HCT116 (cell line): ENCODE measurements at regions not wholly inside any gene's neighbourhood (a gene's known extent, or its start where the extent isn't known, plus 50 kb on each side); places are given as distances from the start of the nearest gene placed in this dataset.

Source experiments
- ATAC-seq: fragments of 200-7000 bp; cut with Tn5 transposase; 2 replicates; pipeline ENCODE4 v1.9.1; 2020; ENCODE audit warnings: mild to moderate bottlenecking, moderate library complexity
- BruUV-seq: library from RNA; stranded (reverse); fragments of 400-500 nt; replicated peaks from 2 replicates; lab custom pipeline; 2021; lab: Mats Ljungman, UMichigan
- CTCF ChIA-PET: fragments of 300-600 bp; sonication (Branson Sonifier 250); formaldehyde crosslinking; loops from one replicate; lab custom pipeline; 2021; ENCODE audit warnings: antibody characterized with exemption; lab: Charles Lee
- POLR2A ChIA-PET: fragments of 300-600, 350-600 bp; sonication (Branson Sonifier 250); formaldehyde crosslinking; loops from one replicate; lab custom pipeline; 2021; ENCODE audit warnings: antibody characterized with exemption; lab: Charles Lee
- RAD21 ChIA-PET, 2 experiments: fragments of 300-600 bp; sonication (Branson Sonifier 250); formaldehyde crosslinking; loops; one replicate each; lab custom pipeline; 2023; ENCODE audit warnings: low total read pairs in 2 of 2; ENCODE audit not compliant: uncharacterized antibody in 2 of 2, unreplicated experiment in 2 of 2, low non-redundant PET in 1 of 2; lab: Charles Lee
- DNase-seq: peaks from one replicate; pipeline ENCODE4 v3.0.0-alpha.2; 2010; ENCODE audit warnings: low read depth, low spot score
- H2AFZ ChIP-seq: fragments of 200-600 bp; shearing (Covaris generic), sonication (generic); 2 replicates; pipeline ENCODE4 v1.6.1; 2017; ENCODE audit warnings: low read depth, mixed run types, mixed read lengths, antibody characterized with exemption, low read length; ENCODE audit not compliant: poor library complexity, severe bottlenecking
- H3K27ac ChIP-seq: 2 replicates; pipeline ENCODE4 v1.5.1; 2012; ENCODE audit warnings: low read depth, low read length
- H3K27me3 ChIP-seq: fragments of 200-600 bp; sonication (generic); 2 replicates; pipeline ENCODE4 v1.6.1; 2016; ENCODE audit warnings: mixed run types, low read length, mixed read lengths; ENCODE audit not compliant: insufficient read depth
- H3K36me3 ChIP-seq, 2 experiments: fragments of 200-500 bp in 1 of 2; fragments of 200-600 bp in 1 of 2; sonication (Bioruptor generic) in 1 of 2; sonication (generic) in 1 of 2; 2 replicates each; pipeline versions ENCODE4 v1.5.1 to v1.6.1; 2014 to 2016; ENCODE audit warnings: low read length in 2 of 2, inconsistent platforms in 1 of 2, mixed read lengths in 1 of 2, mixed run types in 1 of 2; ENCODE audit not compliant: insufficient read depth in 2 of 2, control insufficient read depth in 1 of 2
- H3K4me1 ChIP-seq, 2 experiments: fragments of 200-600 bp in 1 of 2; sonication (generic) in 1 of 2; 2 replicates each; pipeline versions ENCODE4 v1.5.1 to v1.6.1; 2012 to 2017; ENCODE audit warnings: low read length in 2 of 2, inconsistent platforms in 1 of 2, mild to moderate bottlenecking in 1 of 2, mixed read lengths in 1 of 2, mixed run types in 1 of 2, moderate library complexity in 1 of 2; ENCODE audit not compliant: insufficient read depth in 2 of 2, control insufficient read depth in 1 of 2
- H3K4me2 ChIP-seq: fragments of 200-600 bp; sonication (generic); 2 replicates; pipeline ENCODE4 v1.6.1; 2017; ENCODE audit warnings: mixed run types, low read length, mixed read lengths
- H3K4me3 ChIP-seq, 2 experiments: fragments of 200-600 bp in 1 of 2; sonication (generic) in 1 of 2; replicated peaks in 1 of 2; 2 replicates each; pipeline ENCODE4 v1.5.1; 2011 to 2016; ENCODE audit warnings: low read length in 2 of 2, control low read depth in 1 of 2, low read depth in 1 of 2, mild to moderate bottlenecking in 1 of 2, mixed read lengths in 1 of 2, mixed run types in 1 of 2
- H3K79me2 ChIP-seq: fragments of 200-600 bp; sonication (generic); 2 replicates; pipeline ENCODE4 v1.6.1; 2017; ENCODE audit warnings: mild to moderate bottlenecking, mixed run types, low read length, moderate library complexity, mixed read lengths; ENCODE audit not compliant: insufficient read depth
- H3K9ac ChIP-seq: fragments of 200-600 bp; sonication (generic); 2 replicates; pipeline ENCODE4 v1.6.1; 2016; ENCODE audit warnings: low read length, mixed read lengths
- H3K9me2 ChIP-seq: fragments of 200-600 bp; sonication (generic), shearing (Covaris generic); 2 replicates; pipeline ENCODE4 v1.6.1; 2017; ENCODE audit warnings: mixed run types, mild to moderate bottlenecking, moderate library complexity; ENCODE audit not compliant: insufficient read depth
- H3K9me3 ChIP-seq, 2 experiments: fragments of 200-500 bp in 1 of 2; fragments of 200-600 bp in 1 of 2; sonication (Bioruptor generic) in 1 of 2; sonication (generic) in 1 of 2; 2 replicates each; pipeline ENCODE4 v1.6.1; 2014 to 2017; ENCODE audit warnings: low read length in 2 of 2, mixed read lengths in 2 of 2, inconsistent platforms in 1 of 2, low read depth in 1 of 2, mild to moderate bottlenecking in 1 of 2, mixed run types in 1 of 2, moderate library complexity in 1 of 2; ENCODE audit not compliant: control insufficient read depth in 1 of 2, insufficient read depth in 1 of 2
- H4K20me1 ChIP-seq: fragments of 200-600 bp; sonication (generic), shearing (Covaris generic); 2 replicates; pipeline ENCODE4 v1.6.1; 2017; ENCODE audit warnings: mixed run types, mild to moderate bottlenecking, moderate library complexity; ENCODE audit not compliant: insufficient read depth
- CBX3 ChIP-seq: IDR thresholded peaks from 2 replicates; pipeline ENCODE4 v1.6.1; 2012; ENCODE audit warnings: low read depth
- CEBPB ChIP-seq: IDR thresholded peaks from 2 replicates; pipeline ENCODE4 v1.6.1; 2012; ENCODE audit warnings: low read depth
- ELF1 ChIP-seq: IDR thresholded peaks from 2 replicates; pipeline ENCODE4 v1.6.1; 2012; ENCODE audit warnings: low read depth, borderline replicate concordance
- EZH2 ChIP-seq: fragments of 200-600 bp; sonication (generic); IDR thresholded peaks from 2 replicates; pipeline ENCODE4 v1.6.1; 2017; ENCODE audit warnings: antibody characterized with exemption, mixed run types
- EZH2phosphoT487 ChIP-seq: fragments of 200-600 bp; IDR thresholded peaks from 2 replicates; pipeline ENCODE4 v1.6.1; 2018; ENCODE audit warnings: antibody characterized with exemption, borderline replicate concordance
- JUND ChIP-seq: IDR thresholded peaks from 2 replicates; pipeline ENCODE4 v1.6.1; 2012
- RAD21 ChIP-seq: IDR thresholded peaks from 2 replicates; pipeline ENCODE4 v1.6.1; 2012; ENCODE audit warnings: low read depth, mild to moderate bottlenecking
- SIN3A ChIP-seq: IDR thresholded peaks from 2 replicates; pipeline ENCODE4 v1.6.1; 2012; ENCODE audit warnings: low read depth
- SP1 ChIP-seq: IDR thresholded peaks from 2 replicates; pipeline ENCODE4 v1.6.1; 2012; ENCODE audit warnings: low read depth
- YY1 ChIP-seq: IDR thresholded peaks from 2 replicates; pipeline ENCODE4 v1.6.1; 2011; ENCODE audit warnings: low read length, low read depth, moderate library complexity, mild to moderate bottlenecking; ENCODE audit not compliant: insufficient replicate concordance; ENCODE audit errors: extremely low read depth
- ZFX ChIP-seq: fragments of 450-650 bp; IDR thresholded peaks from 2 replicates; pipeline ENCODE4 v1.6.1; 2017
- ZNF274 ChIP-seq: fragments of 200-500 bp; sonication (Bioruptor generic); IDR thresholded peaks from 2 replicates; pipeline ENCODE4 v1.6.1; 2014; ENCODE audit warnings: mild to moderate bottlenecking, low read depth, low read length, inconsistent platforms
- intact Hi-C: fragments of 100-400 bp; cut with micrococcal nuclease; formaldehyde crosslinking; loops from 2 replicates; pipeline ENCODE4 v1.10.0; 2022
- TF ChIP-seq, protein P1 (sequence below), 3 experiments: fragments of 200-600 bp in 1 of 3; sonication (generic) in 1 of 3; IDR thresholded peaks in 2 of 3; conservative IDR thresholded peaks in 1 of 3; 2 replicates each; pipeline ENCODE4 v1.5.1; 2012 to 2017; ENCODE audit warnings: low read depth in 2 of 3, low read length in 2 of 3, antibody characterized with exemption in 1 of 3, borderline replicate concordance in 1 of 3, control low read depth in 1 of 3, mild to moderate bottlenecking in 1 of 3, mixed read lengths in 1 of 3, mixed run types in 1 of 3, moderate library complexity in 1 of 3; ENCODE audit not compliant: insufficient read depth in 1 of 3
- TF ChIP-seq, protein P2 (sequence below): IDR thresholded peaks from 2 replicates; pipeline ENCODE4 v1.6.1; 2012
- TF ChIP-seq, protein P3 (sequence below): IDR thresholded peaks from 2 replicates; pipeline ENCODE4 v1.6.1; 2011; ENCODE audit warnings: mild to moderate bottlenecking, low read length, moderate library complexity; ENCODE audit not compliant: insufficient replicate concordance; ENCODE audit errors: extremely low read depth
- TF ChIP-seq, protein P4 (sequence below): IDR thresholded peaks from 2 replicates; pipeline ENCODE4 v1.6.1; 2012; ENCODE audit warnings: low read depth
- TF ChIP-seq, protein P5 (sequence below): IDR thresholded peaks from 2 replicates; pipeline ENCODE4 v1.6.1; 2012

DNA sequence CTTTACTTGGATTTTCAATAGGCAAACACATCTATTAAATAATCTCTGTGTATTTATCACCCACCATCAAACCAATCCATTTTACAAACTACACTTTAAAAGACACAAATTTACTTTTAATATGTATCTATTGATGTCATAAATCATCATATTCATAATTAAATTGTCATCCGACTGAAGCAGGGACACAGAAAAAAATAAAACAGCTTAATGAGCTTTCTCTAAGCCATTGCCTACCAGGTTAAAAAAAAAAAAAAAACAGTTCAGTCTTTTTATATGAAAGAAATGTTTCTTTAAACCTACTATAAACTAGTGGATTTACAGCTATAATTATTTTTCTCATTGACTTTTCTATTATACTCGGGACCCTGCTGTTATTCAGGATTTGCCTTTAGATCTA is 57.3 kb downstream of the PABPC4L start:
- H3K27ac ChIP-seq: no peak overlapping the region
- intact Hi-C loops: no loop called here
- no peak overlapping the region for H3K9ac ChIP-seq
- POLR2A ChIA-PET: no interaction called here
- H3K27me3 ChIP-seq: no peaks in the 10 kb centered on the region
- H3K9me2 ChIP-seq: no peaks in the 10 kb centered on the region
- no peak overlapping the region for H3K4me3 ChIP-seq
- no peak for TF ChIP-seq RAD21
- TF ChIP-seq, protein P1, sequence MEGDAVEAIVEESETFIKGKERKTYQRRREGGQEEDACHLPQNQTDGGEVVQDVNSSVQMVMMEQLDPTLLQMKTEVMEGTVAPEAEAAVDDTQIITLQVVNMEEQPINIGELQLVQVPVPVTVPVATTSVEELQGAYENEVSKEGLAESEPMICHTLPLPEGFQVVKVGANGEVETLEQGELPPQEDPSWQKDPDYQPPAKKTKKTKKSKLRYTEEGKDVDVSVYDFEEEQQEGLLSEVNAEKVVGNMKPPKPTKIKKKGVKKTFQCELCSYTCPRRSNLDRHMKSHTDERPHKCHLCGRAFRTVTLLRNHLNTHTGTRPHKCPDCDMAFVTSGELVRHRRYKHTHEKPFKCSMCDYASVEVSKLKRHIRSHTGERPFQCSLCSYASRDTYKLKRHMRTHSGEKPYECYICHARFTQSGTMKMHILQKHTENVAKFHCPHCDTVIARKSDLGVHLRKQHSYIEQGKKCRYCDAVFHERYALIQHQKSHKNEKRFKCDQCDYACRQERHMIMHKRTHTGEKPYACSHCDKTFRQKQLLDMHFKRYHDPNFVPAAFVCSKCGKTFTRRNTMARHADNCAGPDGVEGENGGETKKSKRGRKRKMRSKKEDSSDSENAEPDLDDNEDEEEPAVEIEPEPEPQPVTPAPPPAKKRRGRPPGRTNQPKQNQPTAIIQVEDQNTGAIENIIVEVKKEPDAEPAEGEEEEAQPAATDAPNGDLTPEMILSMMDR (IDR thresholded peaks at IDR 0.05 in 2 of 3, conservative IDR thresholded peaks at IDR 0.05 in 1 of 3; ENCODE audit: borderline replicate concordance in 1 of 3, insufficient read depth in 1 of 3, low read depth in 2 of 3, low read length in 2 of 3): no peak
- no peak for TF ChIP-seq ZNF274
- no peak for TF ChIP-seq CEBPB
- TF ChIP-seq YY1: no peak
- TF ChIP-seq, protein P2, sequence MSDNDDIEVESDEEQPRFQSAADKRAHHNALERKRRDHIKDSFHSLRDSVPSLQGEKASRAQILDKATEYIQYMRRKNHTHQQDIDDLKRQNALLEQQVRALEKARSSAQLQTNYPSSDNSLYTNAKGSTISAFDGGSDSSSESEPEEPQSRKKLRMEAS: no peak
- TF ChIP-seq SP1: no peak
- no peak for TF ChIP-seq EZH2
- no peak for TF ChIP-seq CBX3
- TF ChIP-seq, protein P3, sequence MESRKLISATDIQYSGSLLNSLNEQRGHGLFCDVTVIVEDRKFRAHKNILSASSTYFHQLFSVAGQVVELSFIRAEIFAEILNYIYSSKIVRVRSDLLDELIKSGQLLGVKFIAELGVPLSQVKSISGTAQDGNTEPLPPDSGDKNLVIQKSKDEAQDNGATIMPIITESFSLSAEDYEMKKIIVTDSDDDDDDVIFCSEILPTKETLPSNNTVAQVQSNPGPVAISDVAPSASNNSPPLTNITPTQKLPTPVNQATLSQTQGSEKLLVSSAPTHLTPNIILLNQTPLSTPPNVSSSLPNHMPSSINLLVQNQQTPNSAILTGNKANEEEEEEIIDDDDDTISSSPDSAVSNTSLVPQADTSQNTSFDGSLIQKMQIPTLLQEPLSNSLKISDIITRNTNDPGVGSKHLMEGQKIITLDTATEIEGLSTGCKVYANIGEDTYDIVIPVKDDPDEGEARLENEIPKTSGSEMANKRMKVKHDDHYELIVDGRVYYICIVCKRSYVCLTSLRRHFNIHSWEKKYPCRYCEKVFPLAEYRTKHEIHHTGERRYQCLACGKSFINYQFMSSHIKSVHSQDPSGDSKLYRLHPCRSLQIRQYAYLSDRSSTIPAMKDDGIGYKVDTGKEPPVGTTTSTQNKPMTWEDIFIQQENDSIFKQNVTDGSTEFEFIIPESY: no peak
- no peak for TF ChIP-seq ZFX
- no peak for TF ChIP-seq ELF1
- no peak for TF ChIP-seq SIN3A
- TF ChIP-seq, protein P4, sequence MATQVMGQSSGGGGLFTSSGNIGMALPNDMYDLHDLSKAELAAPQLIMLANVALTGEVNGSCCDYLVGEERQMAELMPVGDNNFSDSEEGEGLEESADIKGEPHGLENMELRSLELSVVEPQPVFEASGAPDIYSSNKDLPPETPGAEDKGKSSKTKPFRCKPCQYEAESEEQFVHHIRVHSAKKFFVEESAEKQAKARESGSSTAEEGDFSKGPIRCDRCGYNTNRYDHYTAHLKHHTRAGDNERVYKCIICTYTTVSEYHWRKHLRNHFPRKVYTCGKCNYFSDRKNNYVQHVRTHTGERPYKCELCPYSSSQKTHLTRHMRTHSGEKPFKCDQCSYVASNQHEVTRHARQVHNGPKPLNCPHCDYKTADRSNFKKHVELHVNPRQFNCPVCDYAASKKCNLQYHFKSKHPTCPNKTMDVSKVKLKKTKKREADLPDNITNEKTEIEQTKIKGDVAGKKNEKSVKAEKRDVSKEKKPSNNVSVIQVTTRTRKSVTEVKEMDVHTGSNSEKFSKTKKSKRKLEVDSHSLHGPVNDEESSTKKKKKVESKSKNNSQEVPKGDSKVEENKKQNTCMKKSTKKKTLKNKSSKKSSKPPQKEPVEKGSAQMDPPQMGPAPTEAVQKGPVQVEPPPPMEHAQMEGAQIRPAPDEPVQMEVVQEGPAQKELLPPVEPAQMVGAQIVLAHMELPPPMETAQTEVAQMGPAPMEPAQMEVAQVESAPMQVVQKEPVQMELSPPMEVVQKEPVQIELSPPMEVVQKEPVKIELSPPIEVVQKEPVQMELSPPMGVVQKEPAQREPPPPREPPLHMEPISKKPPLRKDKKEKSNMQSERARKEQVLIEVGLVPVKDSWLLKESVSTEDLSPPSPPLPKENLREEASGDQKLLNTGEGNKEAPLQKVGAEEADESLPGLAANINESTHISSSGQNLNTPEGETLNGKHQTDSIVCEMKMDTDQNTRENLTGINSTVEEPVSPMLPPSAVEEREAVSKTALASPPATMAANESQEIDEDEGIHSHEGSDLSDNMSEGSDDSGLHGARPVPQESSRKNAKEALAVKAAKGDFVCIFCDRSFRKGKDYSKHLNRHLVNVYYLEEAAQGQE: no peak
- TF ChIP-seq, protein P5, sequence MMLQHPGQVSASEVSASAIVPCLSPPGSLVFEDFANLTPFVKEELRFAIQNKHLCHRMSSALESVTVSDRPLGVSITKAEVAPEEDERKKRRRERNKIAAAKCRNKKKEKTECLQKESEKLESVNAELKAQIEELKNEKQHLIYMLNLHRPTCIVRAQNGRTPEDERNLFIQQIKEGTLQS: no peak
- TF ChIP-seq JUND: no peak
- no peak for TF ChIP-seq EZH2phosphoT487
- H3K4me2 ChIP-seq: no peak overlapping the region
- no peak for ATAC-seq
- no peak for DNase-seq
- no peaks in the 10 kb centered on the region for H3K36me3 ChIP-seq
- CTCF ChIA-PET: no interaction called here
- no peaks in the 10 kb centered on the region for H3K9me3 ChIP-seq
- no peaks in the 10 kb centered on the region for H4K20me1 ChIP-seq
- H2AFZ ChIP-seq: peak overlapping the region; percentile 55
- no peaks in the 10 kb centered on the region for H3K79me2 ChIP-seq
- BruUV-seq: no TSS peak
- no peaks in the 10 kb centered on the region for H3K4me1 ChIP-seq
- RAD21 ChIA-PET: no interaction called here
